GM12878 (cell line): ENCODE measurements at regions not wholly inside any gene's neighbourhood (a gene's known extent, or its start where the extent isn't known, plus 50 kb on each side); places are given as distances from the start of the nearest gene placed in this dataset.

Experiments
- ATAC-seq: fragments of 200-7000 bp; cut with Tn5 transposase; 3 replicates; pipeline ENCODE4 v1.9.1; 2020; ENCODE audit warnings: mild to moderate bottlenecking, moderate library complexity
- BruUV-seq: library from RNA; stranded (reverse); fragments of 400-500 nt; replicated peaks from 2 replicates; lab custom pipeline; 2021; lab: Mats Ljungman, UMichigan
- CTCF ChIA-PET: fragments of 300-600 bp; sonication (Branson Sonifier 250); formaldehyde crosslinking; extraction: SDS; loops from one replicate; lab custom pipeline; 2021; ENCODE audit warnings: inconsistent platforms; lab: Yijun Ruan, JAX
- POLR2A ChIA-PET: fragments of 350-600 bp; formaldehyde crosslinking; extraction: SDS; loops from one replicate; lab custom pipeline; 2021; ENCODE audit warnings: inconsistent platforms; lab: Charles Lee
- RAD21 ChIA-PET: fragments of 300-600 bp; sonication (Branson Sonifier 250); formaldehyde crosslinking; loops from one replicate; lab custom pipeline; 2023; ENCODE audit warnings: antibody characterized with exemption; ENCODE audit not compliant: unreplicated experiment; lab: Charles Lee
- SMC1A ChIA-PET: fragments of 300-600 bp; sonication (Branson Sonifier 250); formaldehyde crosslinking; loops from one replicate; lab custom pipeline; 2023; ENCODE audit not compliant: unreplicated experiment, uncharacterized antibody; lab: Charles Lee
- DNase-seq: peaks from one replicate; pipeline ENCODE4 v3.0.0-alpha.2; 2011; ENCODE audit warnings: low read depth, low spot score
- FAIRE-seq: peaks from 3 replicates; lab custom pipeline; 2011; peaks lifted over from hg19 to GRCh38; lab: Jason Lieb, UNC
- H2AFZ ChIP-seq: 2 replicates; pipeline ENCODE4 v1.6.0; 2011; ENCODE audit warnings: low read depth, low read length, control low read depth; ENCODE audit not compliant: control insufficient read depth
- H3K27ac ChIP-seq: 2 replicates; pipeline ENCODE4 v1.5.1; 2011; ENCODE audit warnings: control low read depth; ENCODE audit not compliant: control insufficient read depth, insufficient read depth
- H3K27me3 ChIP-seq, 2 experiments: replicated peaks in 1 of 2; 2 replicates each; pipeline versions ENCODE4 v1.6.0 to v1.6.1; 2011; ENCODE audit warnings: low read length in 1 of 2; ENCODE audit not compliant: control insufficient read depth in 2 of 2, insufficient read depth in 2 of 2
- H3K36me3 ChIP-seq, 2 experiments: 2 replicates each; pipeline ENCODE4 v1.5.1; 2011; ENCODE audit warnings: low read length in 1 of 2; ENCODE audit not compliant: control insufficient read depth in 2 of 2, insufficient read depth in 2 of 2
- H3K4me1 ChIP-seq: 2 replicates; pipeline ENCODE4 v1.6.1; 2011; ENCODE audit warnings: mild to moderate bottlenecking, low read length, moderate library complexity, mixed read lengths; ENCODE audit not compliant: control insufficient read depth, insufficient read depth
- H3K4me2 ChIP-seq: 2 replicates; pipeline ENCODE4 v1.6.0; 2011; ENCODE audit warnings: control low read depth; ENCODE audit not compliant: control insufficient read depth, insufficient read depth
- H3K4me3 ChIP-seq: fragments of 200-600 bp; sonication (generic); 2 replicates; pipeline ENCODE4 v1.5.1; 2016
- H3K79me2 ChIP-seq: 2 replicates; pipeline ENCODE4 v1.6.0; 2011; ENCODE audit warnings: low read length; ENCODE audit not compliant: control insufficient read depth, insufficient read depth
- H3K9ac ChIP-seq: 2 replicates; pipeline ENCODE4 v1.8.0; 2011; ENCODE audit warnings: low read length, control low read depth, mixed read lengths; ENCODE audit not compliant: control insufficient read depth, insufficient read depth
- H3K9me3 ChIP-seq: replicated peaks from 3 replicates; pipeline ENCODE4 v1.5.1; 2011; ENCODE audit warnings: mild to moderate bottlenecking, low read length; ENCODE audit not compliant: control insufficient read depth, insufficient read depth
- H4K20me1 ChIP-seq: 2 replicates; pipeline ENCODE4 v1.6.0; 2011; ENCODE audit not compliant: control insufficient read depth, insufficient read depth
- E2F8 ChIP-seq: fragments of 450-650 bp; IDR thresholded peaks from 2 replicates; pipeline ENCODE4 v1.6.1; 2018; ENCODE audit warnings: mild to moderate bottlenecking, low read depth, moderate library complexity; ENCODE audit not compliant: partially characterized antibody
- POU2F2 ChIP-seq: IDR thresholded peaks from 3 replicates; pipeline ENCODE4 v1.6.1; 2011; ENCODE audit warnings: low read depth, mild to moderate bottlenecking, low read length, borderline replicate concordance
- RAD21 ChIP-seq: IDR thresholded peaks from 2 replicates; pipeline ENCODE4 v1.6.1; 2011; ENCODE audit warnings: mild to moderate bottlenecking, low read depth, low read length, moderate library complexity; ENCODE audit not compliant: insufficient read depth
- RB1 ChIP-seq: fragments of 450-650 bp; formaldehyde crosslinking; IDR thresholded peaks from 2 replicates; pipeline ENCODE4 v1.6.1; 2017; ENCODE audit warnings: mild to moderate bottlenecking, borderline replicate concordance
- TARDBP ChIP-seq: IDR thresholded peaks from 2 replicates; pipeline ENCODE4 v1.6.1; 2016; ENCODE audit warnings: borderline replicate concordance
- USF1 ChIP-seq: IDR thresholded peaks from 2 replicates; pipeline ENCODE4 v1.6.1; 2011; ENCODE audit warnings: borderline replicate concordance, low read depth, mild to moderate bottlenecking, moderate library complexity, mixed read lengths, low read length; ENCODE audit not compliant: insufficient read depth; ENCODE audit errors: extremely low read length
- ZBTB11 ChIP-seq: fragments of 450-650 bp; formaldehyde crosslinking; IDR thresholded peaks from 2 replicates; pipeline ENCODE4 v1.5.0; 2022; ENCODE audit warnings: mild to moderate bottlenecking, missing genetic modification characterization
- ZNF24 ChIP-seq: fragments of 450-650 bp; IDR thresholded peaks from 2 replicates; pipeline ENCODE4 v1.6.1; 2017; ENCODE audit warnings: antibody characterized with exemption, mild to moderate bottlenecking
- WGBS: methylation state at CpG from one replicate; pipeline ENCODE4 v1.1.6; 2016; ENCODE audit warnings: low lambda C conversion rate; ENCODE audit not compliant: insufficient replicate concordance, insufficient coverage; ENCODE audit errors: missing lambda C conversion rate; 5-methylcytosine and 5-hydroxymethylcytosine counted together
- in situ Hi-C: fragments of 300-500 bp; cut with MboI; formaldehyde crosslinking; loops from 9 replicates; pipeline ENCODE4 v1.14.3; 2018; ENCODE audit warnings: mixed read lengths
- intact Hi-C: fragments of 100-400 bp; cut with micrococcal nuclease; formaldehyde crosslinking; loops from one replicate; pipeline ENCODE4 v1.14.2; 2022; ENCODE audit not compliant: unreplicated experiment

- TF ChIP-seq USF1 (no peak), ZNF24 (no peak), ZBTB11 (CRISPR knock-in tag) (no peak)
These were observed 131.5 kb downstream of the FAM161A start (continued) for GRCh38 chr2:61722318-61722717.

GRCh38 chr2:61721382-61721781 is 132.5 kb downstream of the FAM161A start:
- WGBS, result 59% methylated on average over 2 of the region's 2 CpGs
- RAD21 ChIA-PET, result no interaction called here
- no TSS peak for BruUV-seq

More at GRCh38 chr2:61721382-61721781, 132.5 kb downstream of the FAM161A start:
- H3K9ac ChIP-seq, result no peak overlapping the region
- POLR2A ChIA-PET, result no interaction called here
- CTCF ChIA-PET, result interaction anchor here (1.4 kb wide), 1 partner anchor 23 kb away, joined by 4 read pairs; no protein-coding TSS in a partner anchor
- intact Hi-C loops, result no loop called here
- SMC1A ChIA-PET, result interaction anchor here (1.3 to 1.4 kb wide), 2 partner anchors 18 to 28 kb away, joined by 3 read pairs; no protein-coding TSS in a partner anchor
- DNase-seq (no peak), FAIRE-seq (no peak), ATAC-seq (no peak)
- no peaks in the 10 kb centered on the region for H3K36me3 ChIP-seq
- H3K79me2 ChIP-seq, result no peaks in the 10 kb centered on the region
- H2AFZ ChIP-seq, result no peak overlapping the region
- H4K20me1 ChIP-seq, result no peaks in the 10 kb centered on the region
- H3K9me3 ChIP-seq, result no peaks in the 10 kb centered on the region
- H3K4me2 ChIP-seq, result no peak overlapping the region
- TF ChIP-seq TARDBP (no peak), RB1 (no peak), E2F8 (no peak), RAD21 (no peak), POU2F2 (no peak)
- H3K4me1 ChIP-seq, result no peaks in the 10 kb centered on the region
- no peak overlapping the region for H3K27ac ChIP-seq
- in situ Hi-C loops, result no loop called here
- H3K4me3 ChIP-seq, result no peak overlapping the region
- H3K27me3 ChIP-seq, result no peaks in the 10 kb centered on the region
